ENCODE measurements at regions not wholly inside any gene's neighbourhood (a gene's known extent, or its start where the extent isn't known, plus 50 kb on each side); places are given as distances from the start of the nearest gene placed in this dataset.

DNA sequence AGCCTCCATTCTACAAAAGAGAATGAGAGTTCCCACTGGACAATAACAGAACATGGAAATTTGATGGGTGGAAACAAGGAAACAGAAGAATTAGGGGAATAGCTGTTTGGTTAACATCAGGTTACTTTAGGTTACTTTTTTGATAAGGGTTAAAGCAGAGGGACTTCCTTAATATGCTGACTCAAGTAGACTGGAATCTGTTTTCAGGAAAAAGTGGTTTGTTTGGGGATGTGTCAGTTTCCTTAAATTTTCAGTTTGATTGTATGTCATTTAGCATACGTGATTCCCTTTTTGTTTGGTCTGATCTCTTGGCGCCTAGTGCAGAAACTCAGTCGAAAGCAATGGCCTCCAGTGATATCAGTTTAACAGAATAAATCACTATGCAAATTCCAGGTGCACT is 411.8 kb upstream of the GRM7 start:
- H3K79me2 ChIP-seq (ENCODE audit: low read depth), result no peaks in the 10 kb centered on the region
- intact Hi-C loops (cut with micrococcal nuclease; ENCODE audit: unreplicated experiment), result no loop called here
- no peaks in the 10 kb centered on the region for H3F3A ChIP-seq (ENCODE audit: insufficient read depth, low read depth)
- H3K36me3 ChIP-seq (ENCODE audit: low read depth), result no peaks in the 10 kb centered on the region
- H3K9me3 ChIP-seq (ENCODE audit: insufficient read depth, low read depth), result no peaks in the 10 kb centered on the region
- TF ChIP-seq EZH2 (IDR thresholded peaks at IDR 0.05; ENCODE audit: low read depth), result no peak
- TF ChIP-seq, protein P1, sequence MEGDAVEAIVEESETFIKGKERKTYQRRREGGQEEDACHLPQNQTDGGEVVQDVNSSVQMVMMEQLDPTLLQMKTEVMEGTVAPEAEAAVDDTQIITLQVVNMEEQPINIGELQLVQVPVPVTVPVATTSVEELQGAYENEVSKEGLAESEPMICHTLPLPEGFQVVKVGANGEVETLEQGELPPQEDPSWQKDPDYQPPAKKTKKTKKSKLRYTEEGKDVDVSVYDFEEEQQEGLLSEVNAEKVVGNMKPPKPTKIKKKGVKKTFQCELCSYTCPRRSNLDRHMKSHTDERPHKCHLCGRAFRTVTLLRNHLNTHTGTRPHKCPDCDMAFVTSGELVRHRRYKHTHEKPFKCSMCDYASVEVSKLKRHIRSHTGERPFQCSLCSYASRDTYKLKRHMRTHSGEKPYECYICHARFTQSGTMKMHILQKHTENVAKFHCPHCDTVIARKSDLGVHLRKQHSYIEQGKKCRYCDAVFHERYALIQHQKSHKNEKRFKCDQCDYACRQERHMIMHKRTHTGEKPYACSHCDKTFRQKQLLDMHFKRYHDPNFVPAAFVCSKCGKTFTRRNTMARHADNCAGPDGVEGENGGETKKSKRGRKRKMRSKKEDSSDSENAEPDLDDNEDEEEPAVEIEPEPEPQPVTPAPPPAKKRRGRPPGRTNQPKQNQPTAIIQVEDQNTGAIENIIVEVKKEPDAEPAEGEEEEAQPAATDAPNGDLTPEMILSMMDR (conservative IDR thresholded peaks at IDR 0.05), result no peak
- no peak overlapping the region for H3K4me2 ChIP-seq
- no peak overlapping the region for H3K27ac ChIP-seq
- no peak overlapping the region for H2AFZ ChIP-seq
- H3K27me3 ChIP-seq (ENCODE audit: insufficient read depth, low read depth), result no peaks in the 10 kb centered on the region
- CTCF ChIA-PET, result no interaction called here
- no peak overlapping the region for H3K4me3 ChIP-seq
- no peaks in the 10 kb centered on the region for H3K9me2 ChIP-seq (ENCODE audit: insufficient read depth)
- DNase-seq, result no peak
- POLR2A ChIA-PET (ENCODE audit: unreplicated experiment), result no interaction called here
- H4K20me1 ChIP-seq (ENCODE audit: insufficient read depth), result no peaks in the 10 kb centered on the region
- H3K4me1 ChIP-seq (replicated peaks; ENCODE audit: insufficient read depth), result no peaks in the 10 kb centered on the region
- no TSS peak for BruUV-seq (replicated peaks)

DNA sequence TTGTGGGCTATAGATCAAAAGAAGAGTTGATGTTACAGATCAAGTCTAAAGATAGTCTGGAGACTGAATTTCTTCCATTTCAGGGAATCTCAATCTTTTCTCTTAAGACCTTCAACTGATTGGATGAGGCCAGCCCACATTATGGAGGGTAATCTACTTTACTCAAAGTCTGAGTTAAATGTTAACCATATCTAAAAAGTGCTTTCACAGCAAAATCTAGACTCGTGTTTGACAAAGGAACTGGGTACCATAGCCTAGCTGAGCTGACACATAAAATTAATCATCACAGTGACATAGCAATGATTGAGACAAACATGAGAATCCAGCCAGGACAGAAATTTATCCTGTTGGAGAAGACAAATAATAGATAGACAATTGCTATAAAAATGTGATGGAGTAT is 407.9 kb upstream of the GRM7 start:
- DNase-seq, result no peak
- Histone ChIP-seq H3K4me2 (no peak overlapping the region), H3K79me2 (ENCODE audit: low read depth) (no peaks in the 10 kb centered on the region), H2AFZ (no peak overlapping the region), H3K27me3 (ENCODE audit: insufficient read depth, low read depth) (no peaks in the 10 kb centered on the region), H3K4me3 (no peak overlapping the region), H3K36me3 (ENCODE audit: low read depth) (no peaks in the 10 kb centered on the region), H3K4me1 (replicated peaks; ENCODE audit: insufficient read depth) (no peaks in the 10 kb centered on the region), H3K9me2 (ENCODE audit: insufficient read depth) (no peaks in the 10 kb centered on the region), H3K27ac (no peak overlapping the region), H3F3A (ENCODE audit: insufficient read depth, low read depth) (no peaks in the 10 kb centered on the region), H4K20me1 (ENCODE audit: insufficient read depth) (no peaks in the 10 kb centered on the region), H3K9me3 (ENCODE audit: insufficient read depth, low read depth) (no peaks in the 10 kb centered on the region)
- intact Hi-C loops (cut with micrococcal nuclease; ENCODE audit: unreplicated experiment), result no loop called here
- ChIA-PET CTCF (no interaction called here), POLR2A (ENCODE audit: unreplicated experiment) (no interaction called here)
- TF ChIP-seq EZH2 (IDR thresholded peaks at IDR 0.05; ENCODE audit: low read depth), result no peak
- TF ChIP-seq, protein P1 (conservative IDR thresholded peaks at IDR 0.05), result no peak
- BruUV-seq (replicated peaks), result no TSS peak

DNA sequence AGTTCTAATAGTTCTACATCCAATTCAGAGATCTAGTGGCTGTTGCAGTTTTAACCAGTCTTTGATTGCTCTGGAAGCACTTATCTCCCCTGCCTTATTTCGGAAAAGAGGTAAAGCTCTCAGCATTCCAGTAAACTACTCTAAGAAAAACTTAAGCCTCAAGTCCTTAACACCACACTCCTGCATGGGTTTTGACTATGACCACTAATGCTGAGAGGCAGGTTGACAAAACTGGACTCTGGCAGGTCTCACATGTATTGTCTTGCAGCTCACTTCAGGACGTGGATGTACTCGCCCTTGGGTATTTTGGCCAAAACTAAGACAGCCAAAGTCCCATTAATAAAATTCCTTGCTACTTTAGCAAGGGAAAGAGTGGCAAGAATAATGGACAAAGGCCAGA is 405.9 kb upstream of the GRM7 start:
- H3K4me1 ChIP-seq (replicated peaks; ENCODE audit: insufficient read depth), result no peaks in the 10 kb centered on the region
- no TSS peak for BruUV-seq (replicated peaks)
- H3K4me2 ChIP-seq, result no peak overlapping the region
- intact Hi-C loops (cut with micrococcal nuclease; ENCODE audit: unreplicated experiment), result no loop called here
- H3K9me3 ChIP-seq (ENCODE audit: insufficient read depth, low read depth), result no peaks in the 10 kb centered on the region
- H4K20me1 ChIP-seq (ENCODE audit: insufficient read depth), result no peaks in the 10 kb centered on the region
- no peak overlapping the region; the same call in 1 of the 2 replicates for H2AFZ ChIP-seq
- no peaks in the 10 kb centered on the region for H3F3A ChIP-seq (ENCODE audit: insufficient read depth, low read depth)
- H3K27me3 ChIP-seq (ENCODE audit: insufficient read depth, low read depth), result no peaks in the 10 kb centered on the region
- no peak for DNase-seq
- H3K36me3 ChIP-seq (ENCODE audit: low read depth), result no peaks in the 10 kb centered on the region
- CTCF ChIA-PET, result no interaction called here
- H3K4me3 ChIP-seq, result no peak overlapping the region
- H3K79me2 ChIP-seq (ENCODE audit: low read depth), result no peaks in the 10 kb centered on the region
- no peaks in the 10 kb centered on the region for H3K9me2 ChIP-seq (ENCODE audit: insufficient read depth)
- no peak overlapping the region for H3K27ac ChIP-seq
- TF ChIP-seq EZH2 (IDR thresholded peaks at IDR 0.05; ENCODE audit: low read depth), result no peak
- TF ChIP-seq, protein P1 (conservative IDR thresholded peaks at IDR 0.05), result no peak
- POLR2A ChIA-PET (ENCODE audit: unreplicated experiment), result no interaction called here
